K562 (cell line): ENCODE measurements at regions not wholly inside any gene's neighbourhood (a gene's known extent, or its start where the extent isn't known, plus 50 kb on each side); places are given as distances from the start of the nearest gene placed in this dataset.
"Not testable (repeated sequence)": the region's sequence is repeated elsewhere in the genome, so short reads cannot be mapped to it uniquely, and the experiment has no call there.

Source experiments
- BHLHE40 ChIP-seq: IDR thresholded peaks from 2 replicates; pipeline ENCODE4 v1.6.1; 2011; ENCODE audit warnings: low read length, improper control_type of control experiment
- CTBP1 ChIP-seq: fragments of 450-650 bp; IDR thresholded peaks from 2 replicates; pipeline ENCODE4 v1.6.1; 2016; ENCODE audit warnings: borderline replicate concordance
- EP300 ChIP-seq: IDR thresholded peaks from 2 replicates; pipeline ENCODE4 v1.6.1; 2012; ENCODE audit warnings: low read length, improper control_type of control experiment
- SPI1 ChIP-seq: IDR thresholded peaks from 2 replicates; pipeline ENCODE4 v1.6.1; 2011; ENCODE audit warnings: low read depth, low read length, control low read depth, borderline replicate concordance
- TARDBP ChIP-seq: fragments of 450-650 bp; IDR thresholded peaks from 2 replicates; pipeline ENCODE4 v1.6.1; 2016
- TF ChIP-seq, protein P1 (sequence below), 2 experiments: fragments of 450-650 bp; formaldehyde crosslinking in 1 of 2; IDR thresholded peaks; 2 replicates each; pipeline versions ENCODE4 v1.4.0 to v1.6.1; 2014 to 2020; ENCODE audit warnings: mild to moderate bottlenecking in 2 of 2, borderline replicate concordance in 1 of 2, low read depth in 1 of 2

DNA sequence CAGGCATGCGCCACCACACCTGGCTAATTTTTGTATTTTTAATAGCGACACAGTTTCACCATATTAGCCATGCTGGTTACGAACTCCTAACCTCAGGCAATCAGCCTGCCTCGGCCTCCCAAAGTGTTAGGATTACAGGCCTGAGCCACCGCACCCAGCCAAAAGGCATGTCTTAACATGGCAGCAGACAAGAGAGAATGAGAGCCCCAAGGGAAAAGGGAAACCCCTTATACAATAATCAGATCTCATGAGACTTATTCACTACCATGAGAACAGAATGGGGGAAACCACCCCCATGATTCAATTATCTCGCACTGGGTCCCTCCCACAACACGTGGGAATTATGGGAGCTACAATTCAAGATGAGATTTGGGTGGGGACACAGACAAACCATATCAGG, 65.9 kb upstream of the ELK3 start:
- TF ChIP-seq, protein P1, sequence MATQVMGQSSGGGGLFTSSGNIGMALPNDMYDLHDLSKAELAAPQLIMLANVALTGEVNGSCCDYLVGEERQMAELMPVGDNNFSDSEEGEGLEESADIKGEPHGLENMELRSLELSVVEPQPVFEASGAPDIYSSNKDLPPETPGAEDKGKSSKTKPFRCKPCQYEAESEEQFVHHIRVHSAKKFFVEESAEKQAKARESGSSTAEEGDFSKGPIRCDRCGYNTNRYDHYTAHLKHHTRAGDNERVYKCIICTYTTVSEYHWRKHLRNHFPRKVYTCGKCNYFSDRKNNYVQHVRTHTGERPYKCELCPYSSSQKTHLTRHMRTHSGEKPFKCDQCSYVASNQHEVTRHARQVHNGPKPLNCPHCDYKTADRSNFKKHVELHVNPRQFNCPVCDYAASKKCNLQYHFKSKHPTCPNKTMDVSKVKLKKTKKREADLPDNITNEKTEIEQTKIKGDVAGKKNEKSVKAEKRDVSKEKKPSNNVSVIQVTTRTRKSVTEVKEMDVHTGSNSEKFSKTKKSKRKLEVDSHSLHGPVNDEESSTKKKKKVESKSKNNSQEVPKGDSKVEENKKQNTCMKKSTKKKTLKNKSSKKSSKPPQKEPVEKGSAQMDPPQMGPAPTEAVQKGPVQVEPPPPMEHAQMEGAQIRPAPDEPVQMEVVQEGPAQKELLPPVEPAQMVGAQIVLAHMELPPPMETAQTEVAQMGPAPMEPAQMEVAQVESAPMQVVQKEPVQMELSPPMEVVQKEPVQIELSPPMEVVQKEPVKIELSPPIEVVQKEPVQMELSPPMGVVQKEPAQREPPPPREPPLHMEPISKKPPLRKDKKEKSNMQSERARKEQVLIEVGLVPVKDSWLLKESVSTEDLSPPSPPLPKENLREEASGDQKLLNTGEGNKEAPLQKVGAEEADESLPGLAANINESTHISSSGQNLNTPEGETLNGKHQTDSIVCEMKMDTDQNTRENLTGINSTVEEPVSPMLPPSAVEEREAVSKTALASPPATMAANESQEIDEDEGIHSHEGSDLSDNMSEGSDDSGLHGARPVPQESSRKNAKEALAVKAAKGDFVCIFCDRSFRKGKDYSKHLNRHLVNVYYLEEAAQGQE (IDR thresholded peaks at IDR 0.05; ENCODE audit: borderline replicate concordance) = not testable (repeated sequence)
- TF ChIP-seq, protein P1 (CRISPR knock-in tag; IDR thresholded peaks at IDR 0.05; ENCODE audit: low read depth) = not testable (repeated sequence)
- not testable (repeated sequence) for TF ChIP-seq EP300, CTBP1, SPI1, BHLHE40, TARDBP
